Osteoblast (primary cell): ENCODE measurements at regions not wholly inside any gene's neighbourhood (a gene's known extent, or its start where the extent isn't known, plus 50 kb on each side); places are given as distances from the start of the nearest gene placed in this dataset.

Experiments used
- DNase-seq: peaks from one replicate; pipeline ENCODE4 v3.0.0; 2011; ENCODE audit warnings: low spot score, mixed read lengths; ENCODE audit not compliant: insufficient read length; ENCODE audit errors: missing footprints
- H2AFZ ChIP-seq: 2 replicates; pipeline ENCODE4 v1.6.0; 2011; ENCODE audit warnings: mild to moderate bottlenecking, low read length
- H3K27ac ChIP-seq: 2 replicates; pipeline ENCODE4 v1.5.1; 2011; ENCODE audit warnings: mild to moderate bottlenecking, low read depth, low read length, moderate library complexity
- H3K27me3 ChIP-seq: 2 replicates; pipeline ENCODE4 v1.6.0; 2012; ENCODE audit warnings: mild to moderate bottlenecking, control low read depth, inconsistent platforms, low read length, moderate library complexity; ENCODE audit not compliant: insufficient read depth
- H3K36me3 ChIP-seq: 2 replicates; pipeline ENCODE4 v1.5.1; 2011; ENCODE audit warnings: mild to moderate bottlenecking, low read length, control low read depth, moderate library complexity; ENCODE audit not compliant: insufficient read depth
- H3K4me1 ChIP-seq: 2 replicates; pipeline ENCODE4 v1.5.1; 2011; ENCODE audit warnings: mild to moderate bottlenecking, low read length, control low read depth, moderate library complexity; ENCODE audit not compliant: insufficient read depth
- H3K4me2 ChIP-seq: 2 replicates; pipeline ENCODE4 v1.6.0; 2011; ENCODE audit warnings: mild to moderate bottlenecking, low read length; ENCODE audit not compliant: insufficient read depth
- H3K4me3 ChIP-seq: fragments of 200-600 bp; sonication (generic); 3 replicates; pipeline ENCODE4 v1.5.1; 2012; ENCODE audit warnings: mild to moderate bottlenecking, low read length, inconsistent platforms; ENCODE audit not compliant: insufficient read depth
- H3K79me2 ChIP-seq: 2 replicates; pipeline ENCODE4 v1.6.0; 2012; ENCODE audit warnings: mild to moderate bottlenecking, low read length, control low read depth, inconsistent platforms; ENCODE audit not compliant: insufficient read depth
- H3K9me3 ChIP-seq: 2 replicates; pipeline ENCODE4 v1.5.1; 2011; ENCODE audit warnings: low read depth, low read length, control low read depth
- H4K20me1 ChIP-seq: 2 replicates; pipeline ENCODE4 v1.6.0; 2012; ENCODE audit warnings: mild to moderate bottlenecking, low read length, control low read depth; ENCODE audit not compliant: insufficient read depth
- TF ChIP-seq, protein P1 (sequence below): IDR thresholded peaks from 2 replicates; pipeline ENCODE4 v1.5.1; 2011; ENCODE audit warnings: mild to moderate bottlenecking, low read depth, low read length, moderate library complexity; ENCODE audit errors: extremely low read depth

DNA sequence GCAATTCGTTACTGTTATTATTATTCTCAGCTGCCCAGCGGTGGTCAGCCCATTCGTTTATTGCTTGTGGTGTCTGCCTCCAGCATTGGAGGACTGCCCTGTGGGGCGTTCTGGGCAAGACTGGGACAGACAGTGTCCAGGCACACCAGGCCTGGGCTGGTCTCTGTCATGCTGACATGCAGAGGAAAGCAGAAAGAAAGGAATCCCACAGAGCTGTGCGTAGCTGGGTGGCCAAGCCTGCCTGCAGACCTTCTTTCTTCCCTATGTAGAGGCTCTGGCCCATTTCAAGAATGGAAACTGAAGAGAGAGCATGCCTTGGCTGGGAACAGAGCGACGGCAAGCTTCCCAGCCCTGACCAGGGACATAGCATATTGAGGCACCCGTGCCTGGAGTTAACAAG is 525.3 kb upstream of the TBX3 start:
- Histone ChIP-seq H4K20me1 (no peaks in the 10 kb centered on the region), H3K4me1 (peaks cover 6% of the 10 kb centered on the region), H3K9me3 (no peaks in the 10 kb centered on the region), H2AFZ (no peak overlapping the region), H3K36me3 (no peaks in the 10 kb centered on the region), H3K27me3 (no peaks in the 10 kb centered on the region), H3K4me3 (no peak overlapping the region), H3K79me2 (no peaks in the 10 kb centered on the region), H3K27ac (no peak overlapping the region), H3K4me2 (no peak overlapping the region)
- no peak for DNase-seq
- TF ChIP-seq, protein P1, sequence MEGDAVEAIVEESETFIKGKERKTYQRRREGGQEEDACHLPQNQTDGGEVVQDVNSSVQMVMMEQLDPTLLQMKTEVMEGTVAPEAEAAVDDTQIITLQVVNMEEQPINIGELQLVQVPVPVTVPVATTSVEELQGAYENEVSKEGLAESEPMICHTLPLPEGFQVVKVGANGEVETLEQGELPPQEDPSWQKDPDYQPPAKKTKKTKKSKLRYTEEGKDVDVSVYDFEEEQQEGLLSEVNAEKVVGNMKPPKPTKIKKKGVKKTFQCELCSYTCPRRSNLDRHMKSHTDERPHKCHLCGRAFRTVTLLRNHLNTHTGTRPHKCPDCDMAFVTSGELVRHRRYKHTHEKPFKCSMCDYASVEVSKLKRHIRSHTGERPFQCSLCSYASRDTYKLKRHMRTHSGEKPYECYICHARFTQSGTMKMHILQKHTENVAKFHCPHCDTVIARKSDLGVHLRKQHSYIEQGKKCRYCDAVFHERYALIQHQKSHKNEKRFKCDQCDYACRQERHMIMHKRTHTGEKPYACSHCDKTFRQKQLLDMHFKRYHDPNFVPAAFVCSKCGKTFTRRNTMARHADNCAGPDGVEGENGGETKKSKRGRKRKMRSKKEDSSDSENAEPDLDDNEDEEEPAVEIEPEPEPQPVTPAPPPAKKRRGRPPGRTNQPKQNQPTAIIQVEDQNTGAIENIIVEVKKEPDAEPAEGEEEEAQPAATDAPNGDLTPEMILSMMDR, result no peak

DNA sequence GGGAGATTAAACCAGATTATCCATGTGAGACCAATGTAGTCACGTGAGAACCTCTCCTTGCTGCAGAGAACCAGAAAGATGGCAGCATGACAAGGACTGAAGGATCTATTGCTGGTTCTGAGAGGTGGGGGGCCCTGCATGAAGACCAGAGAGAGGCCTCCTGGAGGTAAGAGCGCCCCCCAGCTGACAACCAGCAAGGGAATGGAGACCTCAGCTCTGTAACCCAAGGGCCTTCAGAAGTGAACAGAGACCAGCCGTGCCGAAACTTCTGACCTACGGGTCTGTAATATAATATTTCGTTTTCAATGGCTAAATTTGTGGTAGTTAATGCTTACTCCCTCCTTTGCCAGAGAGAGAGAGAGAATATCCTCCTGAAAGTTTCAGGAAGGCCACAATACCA is 524.1 kb upstream of the TBX3 start:
- no peaks in the 10 kb centered on the region for H3K9me3 ChIP-seq
- peaks cover 13% of the 10 kb centered on the region for H3K4me1 ChIP-seq
- TF ChIP-seq, protein P1, result no peak
- no peak overlapping the region for H2AFZ ChIP-seq
- H4K20me1 ChIP-seq, result no peaks in the 10 kb centered on the region
- no peak for DNase-seq
- no peaks in the 10 kb centered on the region for H3K36me3 ChIP-seq
- H3K27me3 ChIP-seq, result no peaks in the 10 kb centered on the region
- H3K4me2 ChIP-seq, result no peak overlapping the region
- H3K4me3 ChIP-seq, result no peak overlapping the region
- H3K79me2 ChIP-seq, result no peaks in the 10 kb centered on the region
- no peak overlapping the region for H3K27ac ChIP-seq

DNA sequence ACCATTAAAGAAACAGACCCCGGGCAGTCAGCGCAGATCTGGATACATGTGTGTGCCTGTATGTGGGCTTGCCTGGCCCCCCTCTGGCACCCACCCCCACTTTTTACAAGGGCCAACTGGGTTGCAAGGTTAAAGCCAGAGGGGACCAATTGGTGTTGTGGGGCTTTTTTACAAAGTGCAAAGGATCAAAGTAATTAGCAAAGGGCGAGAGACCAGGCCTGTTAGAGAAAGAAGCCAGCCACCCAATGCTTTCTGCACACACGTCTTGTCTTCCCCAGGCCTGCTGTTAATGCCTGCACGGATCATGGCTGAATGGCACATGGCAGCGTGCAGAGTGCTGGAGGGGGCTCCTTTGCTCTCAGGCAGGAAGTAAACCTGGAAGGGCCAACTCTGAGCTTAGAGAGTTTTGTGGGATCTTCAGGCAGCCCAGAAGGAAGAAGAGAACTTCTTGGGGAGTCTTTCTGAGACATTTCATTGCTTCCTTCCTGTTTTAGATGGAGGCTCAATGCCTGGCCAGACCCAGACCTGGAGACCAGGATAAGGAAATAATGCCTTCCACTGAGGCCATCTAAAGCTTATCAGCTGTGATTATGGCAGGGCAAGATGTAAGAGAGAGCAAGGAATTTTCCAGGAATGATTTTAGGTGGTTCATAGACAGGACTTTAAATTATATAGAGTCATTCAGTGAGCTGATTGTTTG is 523.4 kb upstream of the TBX3 start:
- Histone ChIP-seq H4K20me1 (no peaks in the 10 kb centered on the region), H3K4me3 (no peak overlapping the region), H3K79me2 (no peaks in the 10 kb centered on the region), H2AFZ (no peak overlapping the region), H3K4me2 (no peak overlapping the region), H3K4me1 (peaks cover 13% of the 10 kb centered on the region), H3K36me3 (no peaks in the 10 kb centered on the region), H3K9me3 (no peaks in the 10 kb centered on the region), H3K27me3 (no peaks in the 10 kb centered on the region), H3K27ac (no peak overlapping the region)
- TF ChIP-seq, protein P1, result no peak
- DNase-seq, result no peak

DNA sequence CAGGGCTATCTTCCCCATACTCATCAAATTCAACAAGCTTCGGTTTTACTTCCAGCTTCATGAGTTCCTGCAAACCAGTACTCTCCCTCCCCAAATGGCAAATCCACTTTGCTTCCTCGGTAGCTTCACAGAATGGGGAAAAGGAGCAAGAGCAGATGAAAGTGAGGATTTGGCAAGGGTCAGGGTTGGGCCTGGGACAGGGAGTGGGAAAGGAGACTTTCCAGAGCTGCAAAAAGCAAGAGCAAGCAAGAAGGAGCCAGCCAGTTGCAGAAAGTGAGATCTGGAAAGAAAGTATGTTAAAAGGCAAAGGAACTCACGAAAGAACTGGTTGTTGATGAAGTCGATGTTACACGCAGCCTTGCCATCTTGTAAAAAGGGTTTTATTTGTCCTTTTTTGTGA is 522.8 kb upstream of the TBX3 start:
- no peak overlapping the region for H3K4me2 ChIP-seq
- no peak overlapping the region for H2AFZ ChIP-seq
- H4K20me1 ChIP-seq, result no peaks in the 10 kb centered on the region
- H3K27me3 ChIP-seq, result no peaks in the 10 kb centered on the region
- DNase-seq, result no peak
- no peaks in the 10 kb centered on the region for H3K79me2 ChIP-seq
- no peaks in the 10 kb centered on the region for H3K36me3 ChIP-seq
- H3K4me1 ChIP-seq, result peaks cover 13% of the 10 kb centered on the region
- TF ChIP-seq, protein P1, result no peak
- no peak overlapping the region for H3K4me3 ChIP-seq
- H3K27ac ChIP-seq, result no peak overlapping the region
- no peaks in the 10 kb centered on the region for H3K9me3 ChIP-seq
